ENCODE measurements at regions not wholly inside any gene's neighbourhood (a gene's known extent, or its start where the extent isn't known, plus 50 kb on each side); places are given as distances from the start of the nearest gene placed in this dataset.

DNA sequence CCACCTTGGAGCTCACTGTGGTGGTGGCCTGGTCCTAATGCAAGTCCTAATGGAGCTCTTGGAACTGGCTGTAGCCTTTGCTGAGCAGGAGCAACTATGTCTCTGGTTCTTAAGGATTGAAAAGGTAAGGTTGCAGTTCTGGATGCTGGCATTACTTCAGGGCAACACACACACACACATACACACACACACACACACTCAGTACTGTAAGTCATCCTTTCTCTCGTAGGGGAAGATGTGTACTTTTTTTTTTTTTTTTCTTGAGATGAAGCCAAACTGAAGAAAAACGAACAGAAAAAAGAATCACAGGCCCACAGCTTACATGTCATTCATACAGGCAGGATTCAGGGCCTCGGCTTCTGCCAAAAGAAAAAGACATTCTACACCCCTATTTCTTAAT lies 81.1 kb upstream of the RPS23 start:
- ATAC-seq (no peak), DNase-seq (no peak)
- H3K9me3 Mint-ChIP-seq, result no peaks in the 10 kb centered on the region
- intact Hi-C loops (cut with micrococcal nuclease), result loop anchor here (5.0 to 10.0 kb wide), 3 partner anchors 136 to 318 kb away; no protein-coding TSS in a partner anchor
- CTCF ChIA-PET, result interaction anchor here (0.6 to 1.1 kb wide), 2 partner anchors 9 to 10 kb away, joined by 3 read pairs; no protein-coding TSS in a partner anchor
- H3K27me3 Mint-ChIP-seq, result no peaks in the 10 kb centered on the region
- H3K4me3 Mint-ChIP-seq, result no peak overlapping the region
- H3K36me3 Mint-ChIP-seq (ENCODE audit: low read depth), result no peaks in the 10 kb centered on the region
- POLR2A ChIA-PET, result no interaction called here
- peaks cover 24% of the 10 kb centered on the region for H3K4me1 Mint-ChIP-seq (ENCODE audit: low read depth)
- H3K27ac Mint-ChIP-seq, result no peak overlapping the region
- no peak for TF ChIP-seq CTCF (IDR thresholded peaks at IDR 0.05)

- Mint-ChIP-seq H3K9me3 (no peaks in the 10 kb centered on the region), H3K27ac (no peak overlapping the region), H3K4me3 (no peak overlapping the region), H3K36me3 (ENCODE audit: low read depth) (no peaks in the 10 kb centered on the region), H3K27me3 (no peaks in the 10 kb centered on the region), H3K4me1 (ENCODE audit: low read depth) (peaks cover 24% of the 10 kb centered on the region)
- no peak for DNase-seq
- ATAC-seq, result no peak
- no peak for TF ChIP-seq CTCF (IDR thresholded peaks at IDR 0.05)
- intact Hi-C loops (cut with micrococcal nuclease), result loop anchor here (5.0 to 10.0 kb wide), 3 partner anchors 136 to 319 kb away; no protein-coding TSS in a partner anchor
- POLR2A ChIA-PET, result interaction anchor here (1.3 kb wide), 1 partner anchor 10 kb away, joined by 4 read pairs; no protein-coding TSS in a partner anchor
- CTCF ChIA-PET, result interaction anchor here (1.1 kb wide), 1 partner anchor 8 kb away, joined by 3 read pairs; no protein-coding TSS in a partner anchor
Observed at GRCh38 chr5:82358457-82358856, 80.3 kb upstream of the RPS23 start.

GRCh38 chr5:82356808-82357671 lies 78.9 kb upstream of the RPS23 start:
- ChIA-PET POLR2A (interaction anchor here (0.6 to 1.1 kb wide), 5 partner anchors 9 to 627 kb away, joined by 3 read pairs; no protein-coding TSS in a partner anchor), CTCF (no interaction called here)
- Mint-ChIP-seq H3K4me1 (ENCODE audit: low read depth) (peaks cover 24% of the 10 kb centered on the region), H3K4me3 (peak overlapping the region; percentile 58), H3K36me3 (ENCODE audit: low read depth) (no peaks in the 10 kb centered on the region), H3K27ac (peak overlapping the region; percentile 91), H3K9me3 (no peaks in the 10 kb centered on the region), H3K27me3 (no peaks in the 10 kb centered on the region)
- no peak for TF ChIP-seq CTCF (IDR thresholded peaks at IDR 0.05)
- intact Hi-C loops (cut with micrococcal nuclease), result loop anchor here (5.0 to 10.0 kb wide), 3 partner anchors 138 to 320 kb away; no protein-coding TSS in a partner anchor
- peak; percentile 88 for DNase-seq
- ATAC-seq, result peak; percentile 87

- DNase-seq (no peak), ATAC-seq (no peak)
- Mint-ChIP-seq H3K36me3 (ENCODE audit: low read depth) (no peaks in the 10 kb centered on the region), H3K27me3 (no peaks in the 10 kb centered on the region), H3K4me1 (ENCODE audit: low read depth) (peaks cover 24% of the 10 kb centered on the region), H3K9me3 (no peaks in the 10 kb centered on the region), H3K27ac (no peak overlapping the region), H3K4me3 (no peak overlapping the region)
- CTCF ChIA-PET, result interaction anchor here (1.3 kb wide), 1 partner anchor 43 kb away, joined by 3 read pairs; no protein-coding TSS in a partner anchor
- intact Hi-C loops (cut with micrococcal nuclease), result loop anchor here (5.0 to 10.0 kb wide), 3 partner anchors 139 to 321 kb away; no protein-coding TSS in a partner anchor
- TF ChIP-seq CTCF (IDR thresholded peaks at IDR 0.05), result no peak
- POLR2A ChIA-PET, result no interaction called here
Observed at GRCh38 chr5:82356021-82356420, 77.9 kb upstream of the RPS23 start.

GRCh38 chr5:82355496-82355895 lies 77.3 kb upstream of the RPS23 start:
- no peaks in the 10 kb centered on the region for H3K9me3 Mint-ChIP-seq
- H3K4me1 Mint-ChIP-seq (ENCODE audit: low read depth), result peaks cover 24% of the 10 kb centered on the region
- ATAC-seq, result no peak
- CTCF ChIA-PET, result interaction anchor here (1.3 kb wide), 1 partner anchor 42 kb away, joined by 3 read pairs; no protein-coding TSS in a partner anchor
- POLR2A ChIA-PET, result interaction anchor here (1.0 kb wide), 1 partner anchor 56 kb away, joined by 4 read pairs; no protein-coding TSS in a partner anchor
- H3K27me3 Mint-ChIP-seq, result no peaks in the 10 kb centered on the region
- no peak for TF ChIP-seq CTCF (IDR thresholded peaks at IDR 0.05)
- no peaks in the 10 kb centered on the region for H3K36me3 Mint-ChIP-seq (ENCODE audit: low read depth)
- no peak overlapping the region for H3K4me3 Mint-ChIP-seq
- DNase-seq, result no peak
- H3K27ac Mint-ChIP-seq, result no peak overlapping the region
- intact Hi-C loops (cut with micrococcal nuclease), result loop anchor here (5.0 to 10.0 kb wide), 3 partner anchors 139 to 322 kb away; no protein-coding TSS in a partner anchor
